ENCODE measurements at regions not wholly inside any gene's neighbourhood (a gene's known extent, or its start where the extent isn't known, plus 50 kb on each side); places are given as distances from the start of the nearest gene placed in this dataset.

DNA sequence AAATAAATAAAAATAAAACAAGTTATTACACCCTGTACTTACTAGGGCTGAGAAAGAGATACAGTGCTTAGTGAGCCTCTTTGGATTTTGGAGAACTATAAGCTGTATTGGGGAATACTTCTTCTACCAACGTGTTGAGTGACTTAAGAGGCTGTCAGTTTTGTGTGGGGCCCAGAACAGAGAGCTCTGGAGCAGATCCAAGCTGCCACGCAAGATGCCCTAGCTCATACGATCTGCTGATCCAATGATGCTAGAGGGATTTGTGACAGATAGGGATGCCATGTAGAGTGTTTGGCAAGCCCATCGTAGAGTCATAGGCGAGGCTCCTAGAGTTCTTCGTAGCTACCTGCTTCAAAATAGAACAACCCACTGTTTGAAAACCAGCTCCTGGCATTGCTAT lies 60.3 kb upstream of the KLF3 start:
- no peak for DNase-seq
- in situ Hi-C loops (cut with MboI; ENCODE audit: low pct_ligation_motif_present in 1 of 4, low pct_unique_long_range_greater_than_20kb in 1 of 4, low sequenced_read_pairs in 3 of 4) (no loop called here), intact Hi-C loops (cut with DNase I; ENCODE audit: low total_unique reads) (no loop called here)
- Histone ChIP-seq H3K4me1 (peaks cover 3 to 28% (median 7%) of the 10 kb centered on the region in 4 donors), H3K36me3 (no peaks in the 10 kb centered on the region), H3K27me3 (no peaks in the 10 kb centered on the region), H3K9me3 (no peaks in the 10 kb centered on the region), H3K27ac (no peak overlapping the region), H3K4me3 (no peak overlapping the region)
- TF ChIP-seq POLR2AphosphoS5 (IDR thresholded peaks at IDR 0.05): no peak
- 93% methylated on average over 6 of the region's 6 CpGs; no CpG with 5 or more reads in 1 of the 2 donors for WGBS, 2 donors (ENCODE audit: low coverage in 1 of 2)

DNA sequence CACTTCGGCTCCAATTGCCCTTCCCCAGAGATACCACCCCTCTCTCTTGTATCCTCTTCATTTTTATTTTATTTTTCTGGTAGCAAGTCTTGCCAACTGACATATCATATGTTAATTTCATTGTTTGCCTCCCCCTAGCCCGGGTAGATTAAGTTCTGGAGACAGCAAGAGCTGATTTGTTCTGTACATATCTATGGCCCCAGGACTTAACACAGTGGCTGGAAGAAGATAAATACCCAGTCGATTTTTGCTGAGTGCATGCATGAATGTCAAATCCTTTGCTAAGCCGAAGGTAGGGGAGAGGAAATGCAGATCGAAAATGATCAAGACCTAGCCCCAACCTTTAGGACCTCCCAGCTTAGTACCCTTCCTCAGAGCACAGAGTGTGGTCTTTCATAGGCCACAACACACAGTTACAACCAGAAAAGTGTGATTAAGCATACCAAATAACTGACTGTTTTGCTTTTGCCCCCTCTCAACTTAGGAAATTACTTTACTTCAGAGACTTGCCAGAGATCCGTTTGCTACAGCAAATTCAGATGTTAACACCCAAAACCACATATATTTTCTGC lies 58.7 kb upstream of the KLF3 start:
- no peaks in the 10 kb centered on the region for H3K9me3 ChIP-seq
- H3K27ac ChIP-seq: peak overlapping the region in 3 of 4 donors; percentile 17 to 37 (median 35)
- no peaks in the 10 kb centered on the region for H3K36me3 ChIP-seq
- peaks cover 3 to 38% (median 13%) of the 10 kb centered on the region in 4 donors for H3K4me1 ChIP-seq
- H3K27me3 ChIP-seq: no peaks in the 10 kb centered on the region
- intact Hi-C loops (cut with DNase I; ENCODE audit: low total_unique reads) (no loop called here), in situ Hi-C loops (cut with MboI; ENCODE audit: low pct_ligation_motif_present in 1 of 4, low pct_unique_long_range_greater_than_20kb in 1 of 4, low sequenced_read_pairs in 3 of 4) (no loop called here)
- 57 to 76% methylated on average over 3 to 6 of the region's 6 CpGs for WGBS, 2 donors (ENCODE audit: low coverage in 1 of 2)
- no peak for TF ChIP-seq POLR2AphosphoS5 (IDR thresholded peaks at IDR 0.05)
- TF ChIP-seq, protein P1, sequence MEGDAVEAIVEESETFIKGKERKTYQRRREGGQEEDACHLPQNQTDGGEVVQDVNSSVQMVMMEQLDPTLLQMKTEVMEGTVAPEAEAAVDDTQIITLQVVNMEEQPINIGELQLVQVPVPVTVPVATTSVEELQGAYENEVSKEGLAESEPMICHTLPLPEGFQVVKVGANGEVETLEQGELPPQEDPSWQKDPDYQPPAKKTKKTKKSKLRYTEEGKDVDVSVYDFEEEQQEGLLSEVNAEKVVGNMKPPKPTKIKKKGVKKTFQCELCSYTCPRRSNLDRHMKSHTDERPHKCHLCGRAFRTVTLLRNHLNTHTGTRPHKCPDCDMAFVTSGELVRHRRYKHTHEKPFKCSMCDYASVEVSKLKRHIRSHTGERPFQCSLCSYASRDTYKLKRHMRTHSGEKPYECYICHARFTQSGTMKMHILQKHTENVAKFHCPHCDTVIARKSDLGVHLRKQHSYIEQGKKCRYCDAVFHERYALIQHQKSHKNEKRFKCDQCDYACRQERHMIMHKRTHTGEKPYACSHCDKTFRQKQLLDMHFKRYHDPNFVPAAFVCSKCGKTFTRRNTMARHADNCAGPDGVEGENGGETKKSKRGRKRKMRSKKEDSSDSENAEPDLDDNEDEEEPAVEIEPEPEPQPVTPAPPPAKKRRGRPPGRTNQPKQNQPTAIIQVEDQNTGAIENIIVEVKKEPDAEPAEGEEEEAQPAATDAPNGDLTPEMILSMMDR (IDR thresholded peaks at IDR 0.05): no peak
- no peak for TF ChIP-seq POLR2A (IDR thresholded peaks at IDR 0.05)
- TF ChIP-seq EP300 (IDR thresholded peaks at IDR 0.05; ENCODE audit: low read depth): no peak
- no peak overlapping the region for H3K4me3 ChIP-seq
- DNase-seq: no peak

DNA sequence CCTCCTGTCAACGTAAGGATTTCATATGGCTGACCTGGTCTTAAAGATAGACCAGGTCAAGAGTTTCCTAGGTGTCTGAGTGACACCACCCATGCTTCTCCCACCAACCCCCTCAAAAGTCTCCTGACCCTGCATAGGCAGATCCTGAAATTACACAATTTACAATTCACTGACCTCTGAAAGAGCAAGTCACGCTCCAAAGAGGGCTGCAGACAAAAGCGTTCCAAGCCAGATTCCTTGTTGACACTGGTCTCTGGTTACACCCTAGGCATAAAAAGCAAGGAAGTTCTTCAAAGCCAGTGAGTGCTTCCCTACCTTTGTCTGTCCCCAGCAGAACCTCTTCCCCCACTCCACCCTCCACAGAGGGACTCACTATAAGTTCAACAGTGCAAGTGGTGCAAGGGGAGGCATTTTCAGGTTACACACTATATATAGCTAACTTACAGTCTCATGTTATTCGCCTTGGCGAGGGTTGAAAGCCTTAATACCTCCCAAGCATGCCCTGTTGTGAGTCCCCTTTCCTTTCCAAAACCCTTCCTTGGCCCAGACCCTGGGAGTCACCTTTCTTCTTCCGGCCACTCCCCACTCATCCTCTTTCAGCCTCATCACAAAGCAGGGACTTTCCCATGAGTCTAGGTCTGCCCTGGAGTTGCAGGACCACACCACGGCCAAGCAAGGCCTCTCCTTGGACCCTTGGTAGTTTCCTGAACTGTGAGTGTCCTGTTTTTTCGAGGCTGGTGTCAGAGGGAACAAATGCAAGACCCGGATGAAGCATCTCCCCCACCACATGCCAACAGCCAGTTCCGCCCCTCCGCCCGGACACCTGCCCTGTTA lies 58.0 kb upstream of the KLF3 start:
- Histone ChIP-seq H3K36me3 (no peaks in the 10 kb centered on the region), H3K27ac (peak overlapping the region in 3 of 4 donors; percentile 17 to 37 (median 35)), H3K9me3 (no peaks in the 10 kb centered on the region), H3K4me3 (no peak overlapping the region), H3K27me3 (no peaks in the 10 kb centered on the region), H3K4me1 (peaks cover 3 to 41% (median 19%) of the 10 kb centered on the region in 4 donors)
- WGBS, 2 donors (ENCODE audit: low coverage in 1 of 2): 69 to 80% methylated on average over 7 to 12 of the region's 12 CpGs
- in situ Hi-C loops (cut with MboI; ENCODE audit: low pct_ligation_motif_present in 1 of 4, low pct_unique_long_range_greater_than_20kb in 1 of 4, low sequenced_read_pairs in 3 of 4) (no loop called here), intact Hi-C loops (cut with DNase I; ENCODE audit: low total_unique reads) (no loop called here)
- DNase-seq: peak; percentile 26
- TF ChIP-seq EP300 (IDR thresholded peaks at IDR 0.05; ENCODE audit: low read depth): no peak
- TF ChIP-seq, protein P1 (IDR thresholded peaks at IDR 0.05): no peak
- TF ChIP-seq POLR2A (IDR thresholded peaks at IDR 0.05): no peak
- no peak for TF ChIP-seq POLR2AphosphoS5 (IDR thresholded peaks at IDR 0.05)

DNA sequence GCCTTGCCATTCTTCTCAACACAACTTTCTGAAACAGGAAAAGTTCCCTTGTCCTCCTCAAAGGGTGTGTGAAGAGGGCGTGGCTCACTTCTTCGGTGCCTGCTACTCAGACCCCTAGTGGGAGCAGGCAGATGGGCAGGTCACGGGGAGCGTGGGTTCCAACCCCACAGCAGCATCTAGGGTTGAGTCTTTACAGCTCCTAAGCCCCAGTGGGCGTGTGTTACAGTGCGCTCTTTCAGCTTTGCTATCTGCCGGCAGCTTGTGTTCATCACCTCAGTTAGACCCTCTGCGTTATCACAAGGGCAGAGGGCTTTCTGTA lies 57.5 kb upstream of the KLF3 start:
- peaks cover 3 to 41% (median 24%) of the 10 kb centered on the region in 4 donors for H3K4me1 ChIP-seq
- no peaks in the 10 kb centered on the region for H3K9me3 ChIP-seq
- intact Hi-C loops (cut with DNase I; ENCODE audit: low total_unique reads) (no loop called here), in situ Hi-C loops (cut with MboI; ENCODE audit: low pct_ligation_motif_present in 1 of 4, low pct_unique_long_range_greater_than_20kb in 1 of 4, low sequenced_read_pairs in 3 of 4) (no loop called here)
- TF ChIP-seq, protein P1 (IDR thresholded peaks at IDR 0.05): no peak
- TF ChIP-seq POLR2A (IDR thresholded peaks at IDR 0.05) (no peak), POLR2AphosphoS5 (IDR thresholded peaks at IDR 0.05) (no peak), EP300 (IDR thresholded peaks at IDR 0.05; ENCODE audit: low read depth) (no peak)
- no peak for DNase-seq
- no peak overlapping the region for H3K27ac ChIP-seq
- 86 to 100% methylated on average over 1 to 8 of the region's 8 CpGs for WGBS, 2 donors (ENCODE audit: low coverage in 1 of 2)
- no peak overlapping the region for H3K4me3 ChIP-seq
- H3K36me3 ChIP-seq: no peaks in the 10 kb centered on the region
- no peaks in the 10 kb centered on the region for H3K27me3 ChIP-seq
